RWPE2 (cell line): ENCODE measurements at regions not wholly inside any gene's neighbourhood (a gene's known extent, or its start where the extent isn't known, plus 50 kb on each side); places are given as distances from the start of the nearest gene placed in this dataset.

Experiments
- ATAC-seq: fragments of 200-7000 bp; cut with Tn5 transposase; 3 replicates; pipeline ENCODE4 v1.9.1; 2021; ENCODE audit warnings: low read depth
- DNase-seq: peaks from one replicate; pipeline ENCODE4 v3.0.0-alpha.2; 2020; ENCODE audit warnings: low spot score
- H3K27ac ChIP-seq: fragments of 450-650 bp; 2 replicates; pipeline ENCODE4 v1.5.1; 2017; ENCODE audit warnings: mild to moderate bottlenecking; ENCODE audit not compliant: poor library complexity, severe bottlenecking
- H3K27me3 ChIP-seq: fragments of 250-450 bp; sonication (Bioruptor Pico); 2 replicates; pipeline ENCODE4 v1.5.1; 2021; ENCODE audit warnings: mild to moderate bottlenecking, moderate library complexity; ENCODE audit not compliant: insufficient read depth, poor library complexity, severe bottlenecking
- H3K36me3 ChIP-seq: fragments of 250-450 bp; sonication (Bioruptor Pico); 2 replicates; pipeline ENCODE4 v1.5.1; 2020; ENCODE audit warnings: low read depth, mild to moderate bottlenecking, moderate library complexity
- H3K4me1 ChIP-seq: fragments of 250-450 bp; sonication (Bioruptor Pico); 2 replicates; pipeline ENCODE4 v1.5.1; 2021; ENCODE audit warnings: mild to moderate bottlenecking, moderate library complexity; ENCODE audit not compliant: insufficient read depth, poor library complexity, severe bottlenecking
- H3K4me3 ChIP-seq: fragments of 250-450 bp; sonication (Bioruptor Pico); 2 replicates; pipeline ENCODE4 v1.5.1; 2021; ENCODE audit warnings: mild to moderate bottlenecking, moderate library complexity; ENCODE audit not compliant: severe bottlenecking
- H3K9me3 ChIP-seq: fragments of 250-450 bp; sonication (Bioruptor Pico); 2 replicates; pipeline ENCODE4 v1.5.1; 2021; ENCODE audit warnings: mild to moderate bottlenecking, moderate library complexity; ENCODE audit not compliant: severe bottlenecking
- TF ChIP-seq, protein P1 (sequence below): fragments of 450-650 bp; IDR thresholded peaks from one replicate; pipeline ENCODE4 v1.5.1; 2017; ENCODE audit warnings: mild to moderate bottlenecking, moderate library complexity; ENCODE audit not compliant: poor library complexity, severe bottlenecking

DNA sequence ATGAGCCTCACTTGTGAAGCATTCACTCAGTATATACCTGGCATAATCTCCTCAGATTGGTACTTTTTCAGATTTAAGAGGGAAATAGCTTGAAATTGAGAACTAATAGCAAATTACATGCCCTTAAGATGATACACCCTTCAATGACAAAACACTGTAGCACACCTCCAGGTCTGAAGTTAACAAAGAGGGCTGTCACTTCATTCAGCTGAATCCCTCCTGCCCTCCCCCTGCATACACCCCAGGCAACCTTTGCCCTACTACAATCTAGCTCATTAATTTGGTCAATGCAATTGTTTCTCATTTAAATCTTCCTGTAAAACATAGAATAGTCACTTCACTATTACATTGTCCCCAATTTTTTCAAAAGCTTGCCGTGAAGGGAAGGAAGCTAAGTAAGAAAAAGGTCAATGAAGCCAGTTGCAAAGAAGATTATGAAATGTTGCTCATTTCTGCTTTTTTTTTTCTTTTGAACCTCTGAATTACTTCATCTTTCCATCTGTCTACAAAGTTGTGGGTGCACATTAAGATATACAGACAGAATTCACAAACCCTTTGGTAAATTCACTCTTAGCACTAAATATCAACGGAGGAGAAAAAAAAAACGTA is 294.8 kb upstream of the PTGER4 start:
- Histone ChIP-seq H3K27ac (peak overlapping the region; percentile 73), H3K4me1 (peaks cover 51% of the 10 kb centered on the region), H3K27me3 (no peaks in the 10 kb centered on the region), H3K4me3 (no peak overlapping the region), H3K9me3 (no peaks in the 10 kb centered on the region), H3K36me3 (no peaks in the 10 kb centered on the region)
- DNase-seq, result no peak
- TF ChIP-seq, protein P1, sequence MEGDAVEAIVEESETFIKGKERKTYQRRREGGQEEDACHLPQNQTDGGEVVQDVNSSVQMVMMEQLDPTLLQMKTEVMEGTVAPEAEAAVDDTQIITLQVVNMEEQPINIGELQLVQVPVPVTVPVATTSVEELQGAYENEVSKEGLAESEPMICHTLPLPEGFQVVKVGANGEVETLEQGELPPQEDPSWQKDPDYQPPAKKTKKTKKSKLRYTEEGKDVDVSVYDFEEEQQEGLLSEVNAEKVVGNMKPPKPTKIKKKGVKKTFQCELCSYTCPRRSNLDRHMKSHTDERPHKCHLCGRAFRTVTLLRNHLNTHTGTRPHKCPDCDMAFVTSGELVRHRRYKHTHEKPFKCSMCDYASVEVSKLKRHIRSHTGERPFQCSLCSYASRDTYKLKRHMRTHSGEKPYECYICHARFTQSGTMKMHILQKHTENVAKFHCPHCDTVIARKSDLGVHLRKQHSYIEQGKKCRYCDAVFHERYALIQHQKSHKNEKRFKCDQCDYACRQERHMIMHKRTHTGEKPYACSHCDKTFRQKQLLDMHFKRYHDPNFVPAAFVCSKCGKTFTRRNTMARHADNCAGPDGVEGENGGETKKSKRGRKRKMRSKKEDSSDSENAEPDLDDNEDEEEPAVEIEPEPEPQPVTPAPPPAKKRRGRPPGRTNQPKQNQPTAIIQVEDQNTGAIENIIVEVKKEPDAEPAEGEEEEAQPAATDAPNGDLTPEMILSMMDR, result no peak
- no peak for ATAC-seq

DNA sequence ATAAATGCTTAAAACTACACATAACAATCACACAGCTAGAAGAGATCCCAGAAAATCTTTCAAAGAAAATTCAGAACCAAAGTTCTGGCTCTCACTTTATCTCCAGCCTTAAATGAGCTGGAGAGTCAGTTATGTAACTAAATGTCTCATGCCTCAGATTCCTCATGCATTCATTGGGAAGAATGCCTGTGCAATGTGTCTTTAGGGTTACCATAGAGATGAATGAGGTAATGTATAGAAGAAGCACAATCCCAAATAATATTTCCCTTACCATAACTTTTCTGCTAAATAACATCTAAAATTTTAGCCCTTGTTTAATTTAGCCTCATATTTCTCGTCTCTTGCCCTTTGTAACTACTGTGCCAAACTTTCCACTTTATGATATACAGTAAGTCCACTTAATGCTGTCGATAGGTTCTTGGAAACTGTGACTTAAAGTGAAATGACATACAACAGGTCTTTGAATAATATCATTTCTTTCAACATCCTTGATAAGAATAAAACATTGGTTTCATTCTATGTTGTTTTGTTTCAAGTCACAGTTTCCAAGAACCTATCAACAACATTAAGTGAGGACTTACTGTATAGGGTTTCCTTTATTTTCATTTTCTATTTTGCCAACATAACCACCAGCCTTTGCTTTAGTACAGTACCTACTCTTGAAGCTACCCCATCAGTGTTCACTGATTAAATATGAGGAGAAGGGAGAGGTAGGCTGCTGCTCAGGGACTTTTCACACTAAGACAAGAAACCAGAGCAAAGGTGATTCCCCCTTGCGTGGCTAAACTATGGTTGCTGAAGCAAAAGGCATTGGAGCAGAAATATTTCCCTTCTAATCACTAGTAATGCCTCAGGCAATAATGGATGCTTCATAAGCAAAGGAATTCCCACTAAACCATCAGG is 295.7 kb upstream of the PTGER4 start:
- H3K36me3 ChIP-seq, result no peaks in the 10 kb centered on the region
- no peaks in the 10 kb centered on the region for H3K9me3 ChIP-seq
- DNase-seq (no peak), ATAC-seq (peak; percentile 24)
- peak overlapping the region; percentile 73 for H3K27ac ChIP-seq
- H3K4me3 ChIP-seq, result no peak overlapping the region
- TF ChIP-seq, protein P1, result no peak
- H3K4me1 ChIP-seq, result peaks cover 51% of the 10 kb centered on the region
- H3K27me3 ChIP-seq, result no peaks in the 10 kb centered on the region

DNA sequence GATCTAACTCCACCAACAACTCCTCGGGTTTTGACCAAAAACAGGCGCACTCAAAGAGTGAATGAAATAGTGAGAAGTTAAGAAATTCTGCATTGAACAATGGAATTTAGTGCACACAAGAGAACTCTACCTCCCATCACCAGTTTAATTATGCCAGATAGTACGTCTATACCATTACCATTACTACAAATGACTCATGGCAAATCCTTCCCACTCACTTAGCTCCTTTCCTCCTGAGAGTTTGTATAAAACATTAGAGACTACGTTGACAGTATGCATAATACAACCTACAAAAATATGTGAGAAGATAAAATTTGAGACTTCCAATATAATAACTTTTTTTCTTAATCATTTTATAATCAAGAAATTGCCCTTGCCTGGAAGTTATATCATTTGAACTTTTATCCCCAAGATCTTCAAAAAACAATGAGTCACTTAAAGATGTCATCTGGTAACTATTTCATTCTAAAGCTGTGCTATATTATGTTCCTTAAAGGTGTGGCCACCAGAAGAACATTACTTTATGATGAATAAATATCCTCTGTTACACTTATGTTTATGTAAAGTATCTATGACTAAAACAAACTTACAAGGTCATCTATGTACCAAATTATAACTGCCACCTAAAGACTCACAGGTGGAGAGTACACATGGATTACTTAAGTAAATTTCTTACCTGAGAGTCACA is 297.9 kb upstream of the PTGER4 start:
- no peaks in the 10 kb centered on the region for H3K36me3 ChIP-seq
- DNase-seq, result no peak
- TF ChIP-seq, protein P1, result no peak
- no peaks in the 10 kb centered on the region for H3K27me3 ChIP-seq
- ATAC-seq, result peak; percentile 74
- H3K4me1 ChIP-seq, result peaks cover 51% of the 10 kb centered on the region
- no peaks in the 10 kb centered on the region for H3K9me3 ChIP-seq
- H3K4me3 ChIP-seq, result no peak overlapping the region
- H3K27ac ChIP-seq, result peak overlapping the region; percentile 73

DNA sequence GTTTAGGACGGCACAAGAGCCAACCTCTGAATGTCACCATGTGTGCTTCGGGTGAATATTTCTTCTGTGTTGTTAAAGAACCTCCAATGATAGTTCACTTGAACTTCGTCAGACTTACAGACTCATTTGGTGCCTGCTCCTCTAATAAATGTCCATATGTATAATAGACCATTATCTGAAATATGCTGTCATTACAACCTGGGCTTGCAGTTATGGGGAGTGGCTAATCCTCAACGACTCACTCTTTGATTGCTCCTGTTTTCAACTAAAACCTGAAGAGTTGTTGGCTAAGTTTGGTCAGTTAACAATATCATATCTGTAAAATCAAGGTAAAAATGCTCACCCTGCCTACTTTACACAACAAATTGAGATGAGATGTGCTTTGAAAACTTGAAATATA is 298.7 kb upstream of the PTGER4 start:
- no peak for ATAC-seq

More for the DNA sequence above, 298.7 kb upstream of the PTGER4 start:
- TF ChIP-seq, protein P1, result no peak
- Histone ChIP-seq H3K9me3 (no peaks in the 10 kb centered on the region), H3K36me3 (no peaks in the 10 kb centered on the region), H3K4me1 (peaks cover 46% of the 10 kb centered on the region), H3K27me3 (no peaks in the 10 kb centered on the region), H3K27ac (peak overlapping the region; percentile 73), H3K4me3 (no peak overlapping the region)
- DNase-seq, result no peak
